GM21381 (cell line): ENCODE measurements at regions not wholly inside any gene's neighbourhood (a gene's known extent, or its start where the extent isn't known, plus 50 kb on each side); places are given as distances from the start of the nearest gene placed in this dataset.
"Not testable (repeated sequence)": the region's sequence is repeated elsewhere in the genome, so short reads cannot be mapped to it uniquely, and the experiment has no call there.

Source experiments
- ATAC-seq: cut with Tn5 transposase; IDR thresholded peaks from one replicate; pipeline ENCODE4 v1.9.1; 2021; ENCODE audit warnings: mild to moderate bottlenecking, moderate library complexity; ENCODE audit not compliant: unreplicated experiment

- no peak for ATAC-seq
Measured at GRCh38 chr2:765369-765768, 88.2 kb upstream of the TMEM18 start.

- no peak for ATAC-seq
Measured at GRCh38 chr2:763766-764525, 86.7 kb upstream of the TMEM18 start.

- no peak for ATAC-seq
Measured at GRCh38 chr2:762646-763045, 85.4 kb upstream of the TMEM18 start.

- ATAC-seq: no peak
Measured at GRCh38 chr2:761384-761783, 84.2 kb upstream of the TMEM18 start.

- ATAC-seq: no peak
Measured at GRCh38 chr2:760001-760400, 82.8 kb upstream of the TMEM18 start.

- ATAC-seq: no peak
Measured at GRCh38 chr2:758073-758820, 81.0 kb upstream of the TMEM18 start.

DNA sequence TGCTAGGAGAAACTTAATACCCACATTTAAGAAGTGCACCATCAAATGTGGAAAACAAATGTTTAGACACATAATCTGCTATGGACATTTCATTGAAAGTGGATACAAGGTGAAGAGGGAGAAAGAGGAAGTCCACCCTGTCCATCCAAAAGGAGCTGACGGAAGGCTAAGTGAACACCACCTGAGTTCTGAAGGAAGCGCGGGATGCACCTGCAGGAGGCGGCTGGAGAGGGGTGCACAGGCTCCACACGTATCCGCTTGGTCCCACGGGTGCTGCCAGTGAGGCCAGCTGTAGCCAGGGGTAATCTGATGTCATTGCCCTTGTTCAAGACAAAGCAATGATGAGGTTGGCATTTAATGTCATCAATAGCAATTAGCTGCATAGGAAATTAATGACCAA is 75.9 kb upstream of the TMEM18 start:
- ATAC-seq: no peak

DNA sequence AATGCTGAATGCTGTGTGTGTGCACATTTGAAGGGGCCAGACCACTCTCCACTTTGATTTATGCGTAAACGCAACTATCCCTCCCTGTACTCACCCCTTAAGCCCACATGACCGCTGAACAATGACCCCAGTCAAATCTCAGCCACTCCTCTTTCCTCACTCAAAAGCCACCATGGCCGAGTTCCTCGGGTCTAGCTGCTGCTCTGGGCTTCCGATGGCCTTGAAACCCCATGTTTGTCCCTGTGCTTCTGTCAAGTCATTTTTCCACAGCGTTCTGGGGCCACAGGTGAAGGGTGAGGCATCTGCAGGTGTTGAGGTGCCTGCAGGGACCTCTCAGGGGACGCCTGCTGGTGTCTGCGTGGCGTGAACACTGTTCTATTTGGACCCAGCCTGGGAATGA is 74.3 kb upstream of the TMEM18 start:
- ATAC-seq: no peak

- ATAC-seq: no peak
Measured at GRCh38 chr2:750628-751027, 73.4 kb upstream of the TMEM18 start.

- no peak for ATAC-seq
Measured at GRCh38 chr2:747762-748351, 70.7 kb upstream of the TMEM18 start.

DNA sequence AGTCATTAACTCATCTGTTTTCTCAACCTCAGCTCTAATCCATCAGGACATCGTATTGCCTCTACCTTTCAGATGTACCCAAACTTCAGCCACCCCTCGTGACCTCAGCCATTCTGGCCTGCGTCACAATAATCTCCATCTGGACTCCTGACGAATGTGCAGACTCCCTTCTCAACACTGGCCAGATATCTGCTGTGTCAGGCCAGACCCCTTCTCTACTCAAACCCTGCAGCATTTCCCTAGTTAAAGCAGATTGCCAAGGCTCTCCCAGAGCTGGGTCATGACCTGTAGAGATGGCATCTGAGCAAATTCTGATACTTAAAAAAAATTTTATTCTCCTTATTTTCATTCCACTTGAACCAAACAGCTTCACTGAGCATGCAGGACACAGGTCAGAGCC is 69.5 kb upstream of the TMEM18 start:
- no peak for ATAC-seq

DNA sequence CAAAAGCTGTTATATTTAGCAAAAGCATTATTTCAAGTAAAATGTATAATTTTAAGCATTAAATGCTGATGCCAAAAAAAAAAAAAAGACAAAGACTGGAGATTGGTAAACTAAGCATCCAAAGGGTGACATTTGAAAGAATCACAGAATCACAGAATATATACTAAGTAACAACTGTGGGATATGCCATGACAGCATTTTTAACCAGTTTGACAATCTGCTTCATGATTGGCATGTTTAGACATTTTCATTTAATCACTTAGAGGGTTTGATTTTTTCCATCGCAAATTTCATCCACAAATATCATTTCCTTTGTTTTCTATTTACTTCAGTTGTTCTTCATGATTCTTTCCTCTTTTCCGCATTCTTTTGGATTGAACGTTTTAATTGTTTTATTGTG is 66.9 kb upstream of the TMEM18 start:
- ATAC-seq: no peak

DNA sequence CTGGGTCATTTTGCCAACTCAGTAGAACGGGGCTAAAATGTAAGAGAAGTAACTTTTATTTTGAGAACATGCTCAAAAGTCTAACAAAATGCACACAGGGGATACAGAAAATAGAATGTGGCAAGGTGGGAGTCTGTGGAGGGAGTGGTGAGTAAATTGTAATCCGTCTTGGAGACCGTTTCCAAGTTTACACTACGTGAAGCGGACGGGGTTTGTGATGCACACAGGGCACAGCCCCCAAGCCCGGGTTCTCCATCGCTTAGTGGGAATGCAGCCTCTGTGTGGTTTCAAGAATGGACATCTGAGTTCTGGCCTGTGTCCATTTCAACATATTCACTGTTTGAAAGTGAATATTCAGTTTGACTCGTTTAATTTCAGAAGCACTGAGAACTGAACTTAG is 65.0 kb upstream of the TMEM18 start:
- no peak for ATAC-seq

DNA sequence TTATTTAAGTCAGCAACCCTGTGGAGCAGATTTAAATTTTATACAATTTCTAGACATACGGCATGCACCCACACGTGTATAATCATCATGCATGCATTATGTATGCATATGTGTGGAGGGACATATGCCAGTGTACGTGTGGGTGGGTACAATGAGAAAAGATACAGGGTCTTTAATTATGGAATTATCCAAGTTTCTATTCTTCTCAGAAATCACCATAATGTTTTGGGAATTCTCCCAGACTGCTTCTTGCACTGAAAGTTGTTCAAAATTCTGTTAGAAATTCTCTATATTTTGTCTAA is 63.9 kb upstream of the TMEM18 start:
- ATAC-seq: no peak

GRCh38 chr2:740322-741194 is 63.4 kb upstream of the TMEM18 start:
- not testable (repeated sequence) for ATAC-seq

GRCh38 chr2:739864-740321 is 62.7 kb upstream of the TMEM18 start:
- ATAC-seq: not testable (repeated sequence)

DNA sequence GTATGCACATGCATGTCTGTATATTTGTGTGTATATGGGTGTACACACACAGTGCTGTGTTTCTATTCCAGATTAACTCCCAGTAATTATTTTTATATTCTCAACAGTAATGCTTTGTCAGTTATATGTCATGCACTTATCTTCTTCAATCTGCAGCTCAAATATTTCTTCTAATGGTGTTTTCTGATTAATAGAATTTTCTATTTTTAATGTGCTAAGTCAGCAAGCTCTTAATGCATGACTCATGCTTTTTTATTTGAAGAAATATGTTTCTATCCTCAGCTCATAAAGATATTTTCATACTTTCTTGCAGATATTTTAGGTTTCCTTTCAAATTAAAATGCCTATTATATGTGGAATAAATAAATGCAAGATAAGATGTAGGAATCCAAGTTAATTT is 59.7 kb upstream of the TMEM18 start:
- no peak for ATAC-seq

DNA sequence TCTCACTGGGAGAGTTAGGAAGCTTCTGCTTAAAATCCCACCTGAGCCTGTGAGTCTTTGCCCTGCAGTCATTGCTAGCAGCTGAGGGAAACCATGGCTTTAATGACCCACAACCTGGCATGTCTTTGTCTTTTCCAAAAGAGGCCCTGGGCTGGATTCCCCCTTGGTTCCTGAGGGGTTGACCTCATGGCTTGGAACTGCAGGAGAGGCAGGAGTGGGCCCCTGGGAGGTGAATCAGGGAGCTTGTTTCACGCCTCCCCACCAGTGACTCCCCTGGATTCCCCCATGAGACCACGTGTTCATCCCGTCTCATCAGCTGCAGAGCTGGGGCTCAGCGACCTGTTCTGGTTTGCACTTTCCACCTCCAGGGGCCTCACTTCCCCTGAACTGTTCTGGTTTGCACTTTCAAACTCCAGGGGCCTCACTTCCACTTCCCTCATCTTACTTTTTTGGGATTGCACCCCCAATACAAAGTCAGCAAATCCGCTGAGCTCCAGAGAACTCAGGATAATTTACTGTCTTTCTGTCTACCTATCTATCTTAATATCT is 58.5 kb upstream of the TMEM18 start:
- ATAC-seq: peak; percentile 61

- no peak for ATAC-seq
Measured at GRCh38 chr2:734496-734895, 57.3 kb upstream of the TMEM18 start.

DNA sequence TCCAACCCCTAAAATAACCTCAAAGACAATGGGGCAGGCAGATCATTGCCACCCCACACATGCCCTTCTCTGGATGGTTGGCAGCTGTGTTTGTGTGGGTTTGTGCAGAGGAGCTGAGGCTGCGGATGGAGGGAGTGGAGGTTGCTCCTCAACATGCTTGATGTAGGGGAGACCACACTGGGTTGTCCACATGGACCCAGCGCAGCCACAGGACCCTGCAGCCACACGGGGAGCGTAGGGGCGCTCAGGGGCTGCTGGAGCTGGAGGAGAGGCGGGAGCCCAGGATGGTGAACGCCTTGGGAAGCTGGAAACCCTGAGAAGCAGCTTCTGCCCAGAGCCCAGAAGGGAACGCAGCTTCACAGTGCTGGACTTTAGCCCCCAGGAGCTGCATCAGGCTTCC is 56.3 kb upstream of the TMEM18 start:
- ATAC-seq: no peak

- no peak for ATAC-seq
Measured at GRCh38 chr2:733001-733400, 55.8 kb upstream of the TMEM18 start.
